Endodermal cell (in vitro differentiated cells): ENCODE measurements at regions not wholly inside any gene's neighbourhood (a gene's known extent, or its start where the extent isn't known, plus 50 kb on each side); places are given as distances from the start of the nearest gene placed in this dataset.

Experiments used
- DNase-seq: peaks from one replicate; pipeline ENCODE4 v3.0.0-alpha.2; 2017
- H3K27ac ChIP-seq: 2 replicates; pipeline ENCODE4 v1.5.1; 2013; ENCODE audit warnings: mild to moderate bottlenecking, low read depth, low read length, moderate library complexity
- H3K27me3 ChIP-seq: 2 replicates; pipeline ENCODE4 v1.6.1; 2013; ENCODE audit warnings: mild to moderate bottlenecking, low read length, moderate library complexity; ENCODE audit not compliant: insufficient read depth, control insufficient read depth, poor library complexity, severe bottlenecking
- H3K36me3 ChIP-seq: 2 replicates; pipeline ENCODE4 v1.7.0; 2013; ENCODE audit warnings: mild to moderate bottlenecking, low read length, moderate library complexity; ENCODE audit not compliant: control insufficient read depth, insufficient read depth
- H3K4me1 ChIP-seq: one replicate; pipeline ENCODE4 v1.7.0; 2013; ENCODE audit warnings: low read length; ENCODE audit not compliant: control insufficient read depth, insufficient read depth
- H3K4me3 ChIP-seq: 2 replicates; pipeline ENCODE4 v1.5.1; 2013; ENCODE audit warnings: mild to moderate bottlenecking, low read length, moderate library complexity
- H3K9ac ChIP-seq: 2 replicates; pipeline ENCODE4 v1.6.1; 2013; ENCODE audit warnings: mild to moderate bottlenecking, low read length, moderate library complexity; ENCODE audit not compliant: poor library complexity, severe bottlenecking; ENCODE audit errors: extremely low read depth
- H3K9me3 ChIP-seq: 2 replicates; pipeline ENCODE4 v1.6.1; 2013; ENCODE audit warnings: mild to moderate bottlenecking, low read length, moderate library complexity; ENCODE audit not compliant: control insufficient read depth
- H3K27ac Mint-ChIP-seq: 2 replicates; pipeline ENCODE4 v1.8.0; 2020; ENCODE audit warnings: mixed read lengths
- H3K27me3 Mint-ChIP-seq: 2 replicates; pipeline ENCODE4 v1.8.0; 2021; ENCODE audit warnings: mild to moderate bottlenecking, mixed read lengths; ENCODE audit not compliant: insufficient read depth
- H3K36me3 Mint-ChIP-seq: 2 replicates; pipeline ENCODE4 v1.8.0; 2020; ENCODE audit warnings: low read depth, mixed read lengths
- H3K4me1 Mint-ChIP-seq: 2 replicates; pipeline ENCODE4 v1.8.0; 2020; ENCODE audit warnings: mixed read lengths
- H3K4me3 Mint-ChIP-seq: 2 replicates; pipeline ENCODE4 v1.8.0; 2020; ENCODE audit warnings: mild to moderate bottlenecking, moderate library complexity, mixed read lengths
- H3K9me3 Mint-ChIP-seq: 2 replicates; pipeline ENCODE4 v1.8.0; 2020; ENCODE audit warnings: mild to moderate bottlenecking, mixed read lengths
- CTCF ChIP-seq: fragments of 200-600 bp; sonication (generic); conservative IDR thresholded peaks from 2 replicates; pipeline ENCODE4 v1.5.0; 2021; ENCODE audit warnings: antibody characterized with exemption, mild to moderate bottlenecking
- WGBS, 2 experiments: methylation state at CpG; one replicate each; pipeline versions ENCODE4 v1.1.5 to v1.1.7; 2013; ENCODE audit warnings: missing lambda C conversion rate in 2 of 2, mixed read lengths in 1 of 2; ENCODE audit not compliant: insufficient coverage in 1 of 2, insufficient read length in 1 of 2; 5-methylcytosine and 5-hydroxymethylcytosine counted together

- Histone ChIP-seq H3K9ac (no peak overlapping the region), H3K9me3 (peaks cover 7% of the 10 kb centered on the region), H3K36me3 (no peaks in the 10 kb centered on the region), H3K4me3 (no peak overlapping the region), H3K27ac (no peak overlapping the region), H3K4me1 (no peaks in the 10 kb centered on the region), H3K27me3 (no peaks in the 10 kb centered on the region)
- Mint-ChIP-seq H3K27me3 (no peaks in the 10 kb centered on the region), H3K4me1 (peaks cover 14% of the 10 kb centered on the region), H3K4me3 (no peak overlapping the region), H3K36me3 (no peaks in the 10 kb centered on the region), H3K27ac (no peak overlapping the region), H3K9me3 (no peaks in the 10 kb centered on the region)
- no peak for TF ChIP-seq CTCF
- WGBS, 2 experiments: 84 to 90% methylated on average over 3 of the region's 3 CpGs
- no peak for DNase-seq
These were observed 282.4 kb downstream of the C4orf33 start for GRCh38 chr4:129378364-129378763.

- no peak overlapping the region for H3K27ac ChIP-seq
- Mint-ChIP-seq H3K4me1 (peaks cover 14% of the 10 kb centered on the region), H3K4me3 (no peak overlapping the region), H3K27me3 (no peaks in the 10 kb centered on the region), H3K27ac (no peak overlapping the region), H3K9me3 (no peaks in the 10 kb centered on the region), H3K36me3 (no peaks in the 10 kb centered on the region)
- no peaks in the 10 kb centered on the region for H3K4me1 ChIP-seq
- no peaks in the 10 kb centered on the region for H3K36me3 ChIP-seq
- no peak for TF ChIP-seq CTCF
- H3K27me3 ChIP-seq: no peaks in the 10 kb centered on the region
- peaks cover 7% of the 10 kb centered on the region for H3K9me3 ChIP-seq
- no peak for DNase-seq
- no peak overlapping the region for H3K9ac ChIP-seq
- no peak overlapping the region for H3K4me3 ChIP-seq
- 91 to 100% methylated on average over 1 to 2 of the region's 2 CpGs for WGBS, 2 experiments
These were observed 283.5 kb downstream of the C4orf33 start for GRCh38 chr4:129379429-129379828.

GRCh38 chr4:129384974-129385373, 289.0 kb downstream of the C4orf33 start:
- Mint-ChIP-seq H3K9me3 (no peaks in the 10 kb centered on the region), H3K4me3 (no peak overlapping the region), H3K36me3 (no peaks in the 10 kb centered on the region), H3K27ac (no peak overlapping the region), H3K27me3 (no peaks in the 10 kb centered on the region), H3K4me1 (no peaks in the 10 kb centered on the region)
- H3K27ac ChIP-seq: no peak overlapping the region
- no peak for DNase-seq
- H3K9me3 ChIP-seq: no peaks in the 10 kb centered on the region
- no peaks in the 10 kb centered on the region for H3K27me3 ChIP-seq
- no peak overlapping the region for H3K4me3 ChIP-seq
- WGBS, 2 experiments: 93% methylated on average over 1 of the region's 1 CpG; no CpG with 5 or more reads in 1 of the 2 experiments
- H3K36me3 ChIP-seq: no peaks in the 10 kb centered on the region
- no peak overlapping the region for H3K9ac ChIP-seq
- no peaks in the 10 kb centered on the region for H3K4me1 ChIP-seq
- no peak for TF ChIP-seq CTCF
